SK-N-MC (cell line): ENCODE measurements at regions not wholly inside any gene's neighbourhood (a gene's known extent, or its start where the extent isn't known, plus 50 kb on each side); places are given as distances from the start of the nearest gene placed in this dataset.

Experiments
- EZH2 ChIP-seq: fragments of 200-600 bp; sonication (generic); IDR thresholded peaks from one replicate; pipeline ENCODE4 v1.6.1; 2017; ENCODE audit warnings: antibody characterized with exemption
- POLR2AphosphoS5 ChIP-seq: IDR thresholded peaks from 2 replicates; pipeline ENCODE4 v1.6.1; 2012; ENCODE audit warnings: mild to moderate bottlenecking, low read depth, low read length, borderline replicate concordance

GRCh38 chr3:144655423-144655822, 683.8 kb downstream of the DIPK2A start:
- TF ChIP-seq EZH2, result no peak
- no peak for TF ChIP-seq POLR2AphosphoS5
